ENCODE measurements at regions not wholly inside any gene's neighbourhood (a gene's known extent, or its start where the extent isn't known, plus 50 kb on each side); places are given as distances from the start of the nearest gene placed in this dataset.

GRCh38 chr7:80583901-80584300 is 54.5 kb upstream of the CD36 start:
- Histone ChIP-seq H3K36me3 (ENCODE audit: insufficient read depth, low read length, poor library complexity, severe bottlenecking) (no peaks in the 10 kb centered on the region), H3K4me1 (ENCODE audit: insufficient read depth, low read length, poor library complexity, severe bottlenecking) (no peaks in the 10 kb centered on the region), H3K27me3 (replicated peaks; ENCODE audit: insufficient read depth, low read depth, low read length, poor library complexity) (no peaks in the 10 kb centered on the region), H3K27ac (ENCODE audit: low read depth, low read length, poor library complexity, severe bottlenecking) (no peak overlapping the region), H3K9me3 (ENCODE audit: low read depth, low read length, poor library complexity, severe bottlenecking) (no peaks in the 10 kb centered on the region), H3K4me3 (ENCODE audit: low read depth, low read length, poor library complexity, severe bottlenecking) (no peak overlapping the region)
- BruUV-seq (replicated peaks): no TSS peak
- intact Hi-C loops (cut with micrococcal nuclease; ENCODE audit: unreplicated experiment): no loop called here
- CTCF ChIA-PET: no interaction called here
- no peak for DNase-seq (ENCODE audit: low spot score)
- TF ChIP-seq CTCF (conservative IDR thresholded peaks at IDR 0.05; ENCODE audit: low read depth, low read length) (no peak), EZH2 (IDR thresholded peaks at IDR 0.05; ENCODE audit: borderline replicate concordance, low read depth, low read length, poor library complexity, severe bottlenecking) (no peak)
- POLR2A ChIA-PET (ENCODE audit: low non-redundant PET): interaction anchor here (0.6 kb wide), 1 partner anchor 19 kb away, joined by 3 read pairs; no protein-coding TSS in a partner anchor

GRCh38 chr7:80584778-80585177 is 53.7 kb upstream of the CD36 start:
- TF ChIP-seq EZH2 (IDR thresholded peaks at IDR 0.05; ENCODE audit: borderline replicate concordance, low read depth, low read length, poor library complexity, severe bottlenecking) (no peak), CTCF (conservative IDR thresholded peaks at IDR 0.05; ENCODE audit: low read depth, low read length) (no peak)
- no peaks in the 10 kb centered on the region for H3K36me3 ChIP-seq (ENCODE audit: insufficient read depth, low read length, poor library complexity, severe bottlenecking)
- intact Hi-C loops (cut with micrococcal nuclease; ENCODE audit: unreplicated experiment): no loop called here
- POLR2A ChIA-PET (ENCODE audit: low non-redundant PET): no interaction called here
- CTCF ChIA-PET: no interaction called here
- no peaks in the 10 kb centered on the region for H3K4me1 ChIP-seq (ENCODE audit: insufficient read depth, low read length, poor library complexity, severe bottlenecking)
- no peak overlapping the region for H3K27ac ChIP-seq (ENCODE audit: low read depth, low read length, poor library complexity, severe bottlenecking)
- H3K9me3 ChIP-seq (ENCODE audit: low read depth, low read length, poor library complexity, severe bottlenecking): no peaks in the 10 kb centered on the region
- H3K27me3 ChIP-seq (replicated peaks; ENCODE audit: insufficient read depth, low read depth, low read length, poor library complexity): no peaks in the 10 kb centered on the region
- DNase-seq (ENCODE audit: low spot score): no peak
- BruUV-seq (replicated peaks): no TSS peak
- no peak overlapping the region for H3K4me3 ChIP-seq (ENCODE audit: low read depth, low read length, poor library complexity, severe bottlenecking)

- intact Hi-C loops (cut with micrococcal nuclease; ENCODE audit: unreplicated experiment): no loop called here
- Histone ChIP-seq H3K27me3 (replicated peaks; ENCODE audit: insufficient read depth, low read depth, low read length, poor library complexity) (no peaks in the 10 kb centered on the region), H3K4me1 (ENCODE audit: insufficient read depth, low read length, poor library complexity, severe bottlenecking) (peaks cover 4% of the 10 kb centered on the region), H3K27ac (ENCODE audit: low read depth, low read length, poor library complexity, severe bottlenecking) (no peak overlapping the region), H3K9me3 (ENCODE audit: low read depth, low read length, poor library complexity, severe bottlenecking) (no peaks in the 10 kb centered on the region), H3K4me3 (ENCODE audit: low read depth, low read length, poor library complexity, severe bottlenecking) (no peak overlapping the region), H3K36me3 (ENCODE audit: insufficient read depth, low read length, poor library complexity, severe bottlenecking) (no peaks in the 10 kb centered on the region)
- no peak for DNase-seq (ENCODE audit: low spot score)
- no TSS peak for BruUV-seq (replicated peaks)
- ChIA-PET POLR2A (ENCODE audit: low non-redundant PET) (no interaction called here), CTCF (no interaction called here)
- TF ChIP-seq CTCF (conservative IDR thresholded peaks at IDR 0.05; ENCODE audit: low read depth, low read length) (no peak), EZH2 (IDR thresholded peaks at IDR 0.05; ENCODE audit: borderline replicate concordance, low read depth, low read length, poor library complexity, severe bottlenecking) (no peak)
Observed at GRCh38 chr7:80587538-80587937, 50.9 kb upstream of the CD36 start.
